Liver (tissue), 8 donors: ENCODE measurements at regions not wholly inside any gene's neighbourhood (a gene's known extent, or its start where the extent isn't known, plus 50 kb on each side); places are given as distances from the start of the nearest gene placed in this dataset.
A peak's percentile ranks its signal among the peaks of the same experiment; 100 is the strongest.
"Not testable (repeated sequence)": the region's sequence is repeated elsewhere in the genome, so short reads cannot be mapped to it uniquely, and the experiment has no call there.

Source experiments
- DNase-seq: peaks from one replicate; pipeline ENCODE4 v3.0.0-alpha.2; 2017; ENCODE audit warnings: low spot score
- H3K27ac ChIP-seq, 2 donors: one replicate each; pipeline ENCODE4 v1.7.0; 2013; ENCODE audit warnings: inconsistent platforms in 2 of 2, low read length in 2 of 2, control low read depth in 1 of 2, low read depth in 1 of 2, mild to moderate bottlenecking in 1 of 2
- H3K27me3 ChIP-seq, 4 donors: one replicate each; pipeline versions ENCODE4 v1.6.1 to v1.7.0; 2013; ENCODE audit warnings: low read length in 3 of 4, inconsistent platforms in 1 of 4, mild to moderate bottlenecking in 1 of 4, moderate library complexity in 1 of 4; ENCODE audit not compliant: control insufficient read depth in 4 of 4, insufficient read depth in 4 of 4
- H3K36me3 ChIP-seq, 4 donors: one replicate each; pipeline versions ENCODE4 v1.6.1 to v1.7.0; 2013; ENCODE audit warnings: low read length in 3 of 4, mild to moderate bottlenecking in 3 of 4, low read depth in 1 of 4, moderate library complexity in 1 of 4; ENCODE audit not compliant: control insufficient read depth in 4 of 4, insufficient read depth in 3 of 4
- H3K4me1 ChIP-seq, 4 donors: one replicate each; pipeline versions ENCODE4 v1.6.1 to v1.7.0; 2013; ENCODE audit warnings: low read length in 3 of 4, mild to moderate bottlenecking in 3 of 4, moderate library complexity in 1 of 4; ENCODE audit not compliant: control insufficient read depth in 4 of 4, insufficient read depth in 4 of 4
- H3K4me3 ChIP-seq, 3 donors: one replicate each; pipeline versions ENCODE4 v1.6.1 to v1.7.0; 2013; ENCODE audit warnings: low read length in 3 of 3, control low read depth in 1 of 3, low read depth in 1 of 3, mild to moderate bottlenecking in 1 of 3
- H3K9ac ChIP-seq, 2 donors: one replicate each; pipeline ENCODE4 v1.7.0; 2013; ENCODE audit warnings: low read length in 2 of 2, mild to moderate bottlenecking in 2 of 2, moderate library complexity in 2 of 2, control low read depth in 1 of 2, low read depth in 1 of 2
- H3K9me3 ChIP-seq, 4 donors: one replicate each; pipeline versions ENCODE4 v1.6.1 to v1.7.0; 2013; ENCODE audit warnings: low read length in 3 of 4; ENCODE audit not compliant: control insufficient read depth in 4 of 4
- CTCF ChIP-seq: fragments of 150-350 bp; IDR thresholded peaks from 2 replicates; pipeline ENCODE4 v1.5.1; 2017; ENCODE audit warnings: improper control_type of control experiment, low read depth, low read length; ENCODE audit not compliant: missing input control
- EGR1 ChIP-seq, 2 donors: IDR thresholded peaks; 2 replicates each; pipeline ENCODE4 v1.6.1; 2016 to 2018; ENCODE audit warnings: antibody characterized with exemption in 2 of 2, low read depth in 2 of 2
- FOXA1 ChIP-seq: IDR thresholded peaks from 2 replicates; pipeline ENCODE4 v1.6.1; 2016; ENCODE audit warnings: antibody characterized with exemption
- FOXA2 ChIP-seq: IDR thresholded peaks from 2 replicates; pipeline ENCODE4 v1.6.1; 2016; ENCODE audit warnings: antibody characterized with exemption
- GABPA ChIP-seq, 2 donors: IDR thresholded peaks in 1 of 2; conservative IDR thresholded peaks in 1 of 2; 2 replicates each; pipeline ENCODE4 v1.6.1; 2016; ENCODE audit warnings: antibody characterized with exemption in 2 of 2, mild to moderate bottlenecking in 1 of 2, moderate library complexity in 1 of 2
- HNF4A ChIP-seq, 2 donors: conservative IDR thresholded peaks; 2 replicates each; pipeline ENCODE4 v1.6.1; 2016; ENCODE audit warnings: antibody characterized with exemption in 2 of 2, mild to moderate bottlenecking in 2 of 2
- HNF4G ChIP-seq: IDR thresholded peaks from 2 replicates; pipeline ENCODE4 v1.6.1; 2016; ENCODE audit warnings: antibody characterized with exemption
- MAX ChIP-seq: IDR thresholded peaks from 2 replicates; pipeline ENCODE4 v1.6.1; 2016; ENCODE audit warnings: antibody characterized with exemption
- NR2F2 ChIP-seq: IDR thresholded peaks from 2 replicates; pipeline ENCODE4 v1.6.1; 2016; ENCODE audit warnings: antibody characterized with exemption
- RAD21 ChIP-seq, 2 donors: IDR thresholded peaks; 2 replicates each; pipeline ENCODE4 v1.6.1; 2016; ENCODE audit warnings: antibody characterized with exemption in 2 of 2, mild to moderate bottlenecking in 2 of 2
- REST ChIP-seq: IDR thresholded peaks from 2 replicates; pipeline ENCODE4 v1.6.1; 2016; ENCODE audit warnings: antibody characterized with exemption, mild to moderate bottlenecking
- RXRA ChIP-seq, 2 donors: IDR thresholded peaks; 2 replicates each; pipeline ENCODE4 v1.6.1; 2017 to 2018; ENCODE audit warnings: antibody characterized with exemption in 2 of 2, mild to moderate bottlenecking in 1 of 2
- TAF1 ChIP-seq: conservative IDR thresholded peaks from 2 replicates; pipeline ENCODE4 v1.6.1; 2016; ENCODE audit warnings: antibody characterized with exemption, mild to moderate bottlenecking
- YY1 ChIP-seq: IDR thresholded peaks from 2 replicates; pipeline ENCODE4 v1.6.1; 2016; ENCODE audit warnings: antibody characterized with exemption, mild to moderate bottlenecking
- WGBS: extraction: QIAGEN DNeasy Blood & Tissue Kit; methylation state at CpG from one replicate; pipeline ENCODE4 v1.1.7; 2013; 5-methylcytosine and 5-hydroxymethylcytosine counted together
- donor health status: healthy.
- donor health status: healthy.
- donor health status: healthy.
- donor health status: healthy.
- donor health status: healthy.

DNA sequence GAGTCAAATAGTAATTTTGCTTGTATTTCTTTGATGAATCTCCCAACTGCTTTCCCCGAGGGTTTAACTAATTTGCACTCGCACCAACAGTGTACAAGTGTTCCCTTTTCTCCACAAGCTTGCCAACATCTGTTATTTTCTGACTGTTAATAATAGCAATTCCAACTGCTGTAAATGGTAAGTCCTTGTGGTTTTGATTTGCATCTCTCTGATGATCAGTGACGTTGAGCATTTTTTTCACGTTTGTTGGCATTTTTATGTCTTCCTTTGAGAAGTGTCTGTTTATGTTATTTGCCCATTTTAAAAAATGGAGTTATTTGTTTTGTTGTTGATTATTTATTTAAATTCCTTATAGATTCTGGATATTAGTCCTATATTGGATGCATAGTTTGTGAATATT lies 399.8 kb upstream of the MAN1A1 start:
- TF ChIP-seq YY1 (no peak), FOXA2 (no peak), HNF4G (no peak), RXRA (IDR thresholded peaks at IDR 0.05) (no peak), EGR1 (IDR thresholded peaks at IDR 0.05; ENCODE audit: low read depth in 2 of 2) (no peak), FOXA1 (no peak), RAD21 (IDR thresholded peaks at IDR 0.05) (no peak)
- no peak for DNase-seq
- Histone ChIP-seq H3K4me3 (no peak overlapping the region), H3K36me3 (no peaks in the 10 kb centered on the region), H3K9ac (no peak overlapping the region), H3K27ac (no peak overlapping the region), H3K27me3 (peaks cover 0 to 3% (median 0%) of the 10 kb centered on the region in 4 donors), H3K4me1 (no peaks in the 10 kb centered on the region), H3K9me3 (no peaks in the 10 kb centered on the region)
- 64% methylated on average over 4 of the region's 4 CpGs for WGBS

DNA sequence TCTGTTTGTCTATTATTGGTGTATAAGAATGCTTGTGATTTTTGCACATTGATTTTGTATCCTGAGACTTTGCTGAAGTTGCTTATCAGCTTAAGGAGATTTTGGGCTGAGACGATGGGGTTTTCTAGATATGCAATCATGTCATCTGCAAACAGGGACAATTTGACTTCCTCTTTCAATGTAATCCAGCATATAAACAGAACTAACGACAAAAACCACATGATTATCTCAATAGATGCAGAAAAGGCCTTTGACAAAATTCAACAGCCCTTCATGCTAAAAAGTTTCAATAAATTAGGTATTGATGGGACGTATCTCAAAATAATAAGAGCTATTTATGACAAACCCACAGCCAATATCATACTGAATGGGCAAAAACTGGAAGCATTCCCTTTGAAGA lies 399.0 kb upstream of the MAN1A1 start:
- not testable (repeated sequence) for H3K36me3 ChIP-seq, H3K9ac ChIP-seq, H3K9me3 ChIP-seq, H3K4me3 ChIP-seq, H3K4me1 ChIP-seq, H3K27ac ChIP-seq, H3K27me3 ChIP-seq, DNase-seq
- 50% methylated on average over 3 of the region's 3 CpGs for WGBS

DNA sequence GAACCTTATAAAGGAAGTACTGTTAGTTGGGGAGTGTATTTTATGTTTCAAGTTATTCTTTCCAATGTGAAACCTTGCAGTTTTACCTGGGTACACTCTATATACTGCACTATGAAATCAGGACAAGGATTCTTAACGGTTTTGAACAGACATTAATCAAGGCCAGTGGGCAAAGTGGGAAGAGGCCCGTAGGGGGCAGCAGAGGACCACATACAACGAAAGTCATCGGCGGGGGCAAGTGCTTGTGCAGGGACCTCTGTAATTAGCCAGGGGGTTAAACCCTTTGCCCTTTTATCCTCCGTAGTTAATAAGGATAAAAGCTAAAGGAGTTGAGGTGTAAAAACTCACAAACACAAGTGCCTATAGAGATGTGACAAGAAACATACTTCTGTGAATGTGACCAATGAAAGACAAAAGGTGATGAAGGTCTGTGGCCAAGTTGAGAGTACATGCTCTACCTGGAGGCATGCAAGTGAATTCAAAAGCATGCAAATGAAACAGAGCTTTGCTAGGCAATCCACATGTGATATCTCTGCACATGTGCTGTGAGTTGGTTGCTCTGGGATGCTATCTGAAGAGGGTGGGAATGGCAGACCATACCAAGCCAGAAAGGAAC lies 392.7 kb upstream of the MAN1A1 start:
- TF ChIP-seq FOXA2 (no peak), CTCF (peak; percentile 81), RAD21 (IDR thresholded peaks at IDR 0.05) (peak; percentile 89 to 91)
- Histone ChIP-seq H3K9ac (no peak overlapping the region), H3K4me1 (no peaks in the 10 kb centered on the region), H3K9me3 (no peaks in the 10 kb centered on the region), H3K27me3 (no peaks in the 10 kb centered on the region), H3K27ac (no peak overlapping the region), H3K4me3 (no peak overlapping the region), H3K36me3 (no peaks in the 10 kb centered on the region)
- peak; percentile 84 for DNase-seq
- 9% methylated on average over 6 of the region's 6 CpGs for WGBS

GRCh38 chr6:119739769-119740168 lies 390.2 kb upstream of the MAN1A1 start:
- Histone ChIP-seq H3K4me1 (no peaks in the 10 kb centered on the region), H3K9me3 (no peaks in the 10 kb centered on the region), H3K27me3 (peaks cover 0 to 4% (median 0%) of the 10 kb centered on the region in 4 donors), H3K27ac (no peak overlapping the region), H3K4me3 (no peak overlapping the region), H3K9ac (no peak overlapping the region), H3K36me3 (no peaks in the 10 kb centered on the region)
- TF ChIP-seq GABPA (IDR thresholded peaks at IDR 0.05 in 1 of 2, conservative IDR thresholded peaks at IDR 0.05 in 1 of 2): no peak
- TF ChIP-seq HNF4A (conservative IDR thresholded peaks at IDR 0.05): no peak
- TF ChIP-seq REST: no peak
- TF ChIP-seq YY1: no peak
- TF ChIP-seq EGR1 (IDR thresholded peaks at IDR 0.05; ENCODE audit: low read depth in 2 of 2): no peak
- TF ChIP-seq TAF1: no peak
- no peak for TF ChIP-seq FOXA2
- TF ChIP-seq RAD21 (IDR thresholded peaks at IDR 0.05): no peak
- no peak for TF ChIP-seq NR2F2
- no peak for TF ChIP-seq MAX
- WGBS: 75% methylated on average over 4 of the region's 4 CpGs
- DNase-seq: no peak
